Hippocampal formation (tissue), 2 donors: ENCODE measurements at regions not wholly inside any gene's neighbourhood (a gene's known extent, or its start where the extent isn't known, plus 50 kb on each side); places are given as distances from the start of the nearest gene placed in this dataset.

Experiments
- DNase-seq, 2 donors: peaks; one replicate each; lab custom pipeline; 2025; lab: John Stamatoyannopoulos, UW

DNA sequence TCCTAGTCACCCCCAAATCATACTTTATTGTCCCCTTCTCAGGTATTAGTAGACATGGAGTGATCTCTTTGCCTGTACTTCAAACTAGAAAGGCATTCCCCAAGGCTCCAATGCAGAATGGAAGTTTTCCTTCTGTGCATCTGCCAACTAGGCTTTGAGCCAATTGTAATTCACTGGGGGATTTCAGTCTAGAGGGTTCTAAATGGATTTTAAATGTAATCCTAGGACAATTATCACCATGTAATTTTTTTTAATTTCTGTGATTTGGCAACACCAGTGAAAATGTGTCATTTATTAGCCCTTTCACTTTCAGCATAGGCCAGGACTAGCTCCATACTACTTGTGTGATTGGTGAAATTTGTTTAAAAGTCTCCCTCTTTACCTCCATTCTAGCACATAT is 557.6 kb upstream of the MARCKS start:
- no peak for DNase-seq

DNA sequence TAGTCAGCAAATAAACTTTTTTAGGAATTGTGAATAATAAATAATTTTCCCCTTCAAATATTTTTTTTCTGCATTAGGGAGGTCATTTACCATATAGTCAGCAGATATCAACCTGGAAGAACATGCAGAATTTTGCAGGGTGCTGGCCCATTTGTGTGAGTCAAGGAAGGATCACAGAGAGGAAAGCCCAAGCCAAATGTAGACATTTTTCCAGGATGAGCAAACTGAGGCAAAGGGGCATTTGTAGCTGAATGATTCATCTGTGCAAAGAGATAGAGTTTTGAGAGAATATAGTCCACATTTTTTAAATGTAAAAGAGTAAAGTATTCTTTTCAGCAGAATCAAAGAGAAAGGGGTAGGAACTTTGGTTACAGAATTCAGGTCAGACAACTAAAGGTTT is 555.5 kb upstream of the MARCKS start:
- DNase-seq: no peak

DNA sequence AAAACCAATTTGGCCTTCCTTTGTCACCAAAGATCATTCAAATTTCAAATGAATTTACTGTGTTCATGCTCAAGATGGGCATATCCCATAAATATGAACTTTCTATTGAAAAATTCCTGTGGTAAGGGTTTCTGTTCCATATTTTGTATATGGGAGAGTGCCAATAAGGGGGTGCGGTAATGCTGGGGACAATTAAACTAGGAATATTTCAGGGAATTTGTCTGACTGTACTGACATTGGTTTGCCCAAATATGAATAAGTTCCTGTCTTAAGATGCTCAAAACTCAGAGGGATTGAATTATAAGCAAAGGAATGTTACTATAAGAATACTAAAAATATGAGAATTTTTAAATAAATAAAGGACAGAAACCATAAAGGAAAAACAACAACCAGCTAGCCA is 553.0 kb upstream of the MARCKS start:
- DNase-seq: no peak

DNA sequence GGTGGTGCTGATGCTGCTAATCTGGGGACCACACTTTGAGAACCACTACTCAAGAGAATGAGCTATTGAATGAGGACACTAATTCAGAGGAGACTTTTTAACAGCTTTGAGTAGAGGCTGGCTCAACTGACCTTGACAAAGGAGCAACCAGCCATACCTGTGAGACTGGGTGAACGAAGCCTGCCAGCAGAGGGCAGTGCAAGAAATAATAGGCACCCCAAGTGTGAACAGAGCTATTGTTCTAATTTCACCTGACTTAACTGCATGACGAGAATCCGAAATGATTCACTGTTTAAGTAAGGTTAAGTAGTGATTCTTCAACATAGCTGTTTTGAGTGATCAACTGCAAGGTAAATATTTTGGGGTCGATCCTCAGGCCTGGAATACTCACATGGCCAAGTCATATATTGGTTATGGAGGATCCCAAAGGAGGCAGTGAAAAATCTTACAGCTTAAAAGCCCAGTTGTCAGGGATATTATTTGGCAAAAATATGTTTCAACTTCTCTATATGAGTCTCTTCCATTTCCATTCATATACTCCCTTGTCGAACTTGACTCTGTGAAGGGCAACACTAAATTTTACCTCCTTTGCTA is 550.5 kb upstream of the MARCKS start:
- peak in 1 of 2 donors; percentile 7 for DNase-seq

DNA sequence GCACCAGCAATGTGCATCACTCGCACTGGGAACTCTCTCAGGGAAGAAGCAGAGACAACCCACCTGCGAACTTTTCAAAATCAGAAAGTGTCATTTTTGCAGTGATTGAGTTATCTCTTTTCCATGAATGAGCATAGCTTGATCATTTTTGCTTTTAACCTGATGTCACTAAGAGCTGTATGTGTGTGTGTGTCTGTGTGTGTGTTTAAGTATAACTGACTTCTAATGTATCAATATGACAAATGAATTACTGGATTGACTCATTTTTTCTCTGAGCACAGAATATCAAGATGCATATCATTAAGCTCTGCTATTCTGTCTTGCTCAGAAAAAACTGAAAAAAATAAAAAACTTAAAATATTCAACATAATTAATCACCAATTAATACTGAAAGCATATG is 548.9 kb upstream of the MARCKS start:
- DNase-seq: no peak

DNA sequence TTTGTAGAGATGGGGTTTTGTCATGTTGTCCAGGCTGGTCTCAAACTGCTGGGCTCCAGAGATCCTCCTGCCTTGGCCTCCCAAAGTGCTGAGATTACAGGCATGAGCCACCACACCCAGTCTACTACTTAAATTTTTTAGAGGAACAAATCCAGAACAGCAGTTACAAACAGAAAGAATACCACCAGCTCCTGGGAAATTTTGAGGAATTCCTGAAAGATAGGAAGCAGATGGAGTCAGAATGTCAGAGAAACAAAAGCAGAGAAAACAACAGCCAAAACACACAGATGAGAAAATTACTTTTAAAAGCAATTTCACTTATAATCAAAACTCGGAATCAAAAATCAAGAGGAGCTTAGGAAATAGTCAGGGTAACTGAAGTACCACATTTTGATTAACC is 543.3 kb upstream of the MARCKS start:
- no peak for DNase-seq

DNA sequence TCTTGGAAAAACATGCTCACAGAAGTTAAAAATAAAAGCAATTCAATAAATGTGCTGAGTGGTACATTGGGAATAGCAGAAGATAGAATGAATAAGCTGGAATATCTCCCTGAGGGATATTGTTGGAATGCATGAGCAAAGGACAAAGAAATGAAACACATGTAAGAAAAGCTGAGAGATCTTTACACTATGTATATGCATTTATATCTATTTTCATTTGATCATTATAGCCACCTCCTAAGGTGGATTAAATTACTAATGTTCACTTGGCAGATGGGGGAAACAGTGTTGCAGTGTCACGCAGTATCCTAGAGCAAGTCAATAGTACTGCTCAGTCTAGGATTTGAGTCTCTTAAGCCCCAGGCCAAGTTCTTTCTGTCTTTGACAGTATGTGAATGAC is 542.0 kb upstream of the MARCKS start:
- DNase-seq: no peak

DNA sequence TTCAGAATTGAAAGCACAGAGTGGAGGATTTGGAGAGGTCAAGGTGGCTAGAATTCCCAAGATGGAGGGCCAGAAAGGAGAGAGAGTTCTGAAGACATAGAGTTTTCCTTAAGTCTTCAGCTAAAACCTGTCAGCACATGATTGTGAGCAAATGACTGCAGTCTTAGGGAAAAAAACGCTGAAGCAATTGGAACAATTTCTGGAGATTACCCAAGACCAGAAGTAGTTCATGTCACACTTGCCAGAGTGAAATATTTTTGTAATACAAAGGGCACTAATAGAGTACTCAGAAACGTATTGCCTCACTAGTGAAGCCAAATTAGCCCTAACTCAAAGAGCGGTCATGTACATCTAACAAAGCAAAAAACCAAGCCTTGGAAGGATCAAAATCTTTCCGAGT is 541.3 kb upstream of the MARCKS start:
- no peak for DNase-seq

DNA sequence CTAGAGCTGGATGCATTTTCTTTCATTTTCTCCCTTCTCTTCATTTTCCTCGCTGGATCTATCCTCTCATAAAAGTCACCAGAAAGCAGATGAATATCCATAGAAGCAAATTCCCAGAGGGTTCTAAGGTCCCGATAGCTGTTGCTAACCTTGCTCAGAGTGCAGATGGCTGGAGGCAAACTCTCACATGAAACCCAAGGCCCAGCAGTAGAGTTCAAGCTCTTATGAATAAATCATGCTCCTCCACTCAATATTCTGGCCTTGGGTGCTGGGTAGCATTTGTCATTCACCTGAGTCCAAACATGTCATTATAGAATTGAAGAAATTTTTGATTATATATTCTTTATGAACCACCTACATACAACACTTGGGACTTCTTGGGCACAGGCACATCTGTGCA is 539.7 kb upstream of the MARCKS start:
- no peak for DNase-seq

DNA sequence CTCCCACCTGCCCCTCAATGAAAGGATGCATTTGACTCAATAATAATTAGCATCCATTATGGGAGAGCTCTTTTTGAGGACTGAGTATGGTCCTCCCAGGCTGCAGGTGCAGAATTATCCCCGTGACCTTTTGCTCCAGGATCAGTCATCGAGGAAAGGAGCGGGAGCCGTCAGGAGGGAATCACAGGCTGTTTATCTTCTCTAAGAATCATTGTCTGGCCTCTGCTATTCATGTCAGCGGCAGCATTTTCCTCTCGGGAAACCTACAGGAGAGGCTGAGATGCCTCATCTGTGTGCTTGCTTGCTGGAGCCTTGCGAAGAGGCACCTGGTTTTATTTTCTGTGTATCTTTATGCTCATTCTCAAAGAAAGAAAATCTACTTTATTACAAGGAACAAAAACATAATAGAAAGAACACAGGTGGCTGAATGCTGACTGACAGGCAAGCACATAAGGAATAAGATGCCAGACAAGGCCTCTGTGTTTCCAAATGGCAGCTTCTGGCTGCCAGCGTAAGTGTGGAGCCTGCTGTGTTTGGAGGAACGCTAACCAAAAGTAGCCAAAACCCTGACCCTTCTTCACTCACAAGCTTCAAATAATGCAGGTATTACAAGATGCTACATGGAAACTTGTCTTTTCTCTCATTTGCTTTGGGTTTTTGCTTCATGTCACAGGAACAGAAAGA is 539.1 kb upstream of the MARCKS start:
- DNase-seq: peak in 1 of 2 donors; percentile 19

DNA sequence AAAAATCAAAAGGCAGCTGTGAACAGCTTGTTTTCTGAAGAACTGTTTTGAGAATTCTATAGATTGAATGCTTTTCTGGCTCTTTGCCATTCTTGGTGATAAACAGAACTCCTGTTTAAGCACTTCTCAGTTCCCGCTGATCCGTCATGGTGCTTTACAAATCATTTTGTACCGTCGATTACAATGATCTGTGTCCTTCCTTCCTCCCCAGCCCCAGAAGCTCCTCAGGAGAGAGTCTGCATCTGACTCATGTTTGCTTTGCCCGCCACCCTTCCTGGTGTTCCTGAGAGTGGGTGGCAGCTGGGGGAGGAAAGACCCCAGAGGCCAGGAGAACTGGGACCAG is 538.6 kb upstream of the MARCKS start:
- no peak for DNase-seq

DNA sequence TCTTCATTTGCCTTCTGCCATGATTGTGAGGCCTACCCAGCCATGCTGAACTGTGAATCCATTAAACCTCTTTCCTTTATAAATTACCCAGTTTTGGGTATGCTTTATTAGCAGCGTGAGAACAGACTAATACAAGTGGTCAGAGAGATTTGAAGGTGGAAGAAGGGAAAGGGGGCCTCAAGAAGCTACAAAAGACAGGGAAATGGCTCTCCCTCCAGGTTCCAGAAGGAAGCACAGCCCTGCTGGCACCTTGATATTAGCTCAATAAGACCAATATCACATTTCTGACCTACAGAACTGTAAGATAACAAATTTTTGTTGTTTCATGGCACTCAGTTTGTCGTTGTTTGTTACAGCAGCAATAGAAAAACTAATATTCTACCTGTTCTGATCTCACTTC is 536.5 kb upstream of the MARCKS start:
- no peak for DNase-seq

DNA sequence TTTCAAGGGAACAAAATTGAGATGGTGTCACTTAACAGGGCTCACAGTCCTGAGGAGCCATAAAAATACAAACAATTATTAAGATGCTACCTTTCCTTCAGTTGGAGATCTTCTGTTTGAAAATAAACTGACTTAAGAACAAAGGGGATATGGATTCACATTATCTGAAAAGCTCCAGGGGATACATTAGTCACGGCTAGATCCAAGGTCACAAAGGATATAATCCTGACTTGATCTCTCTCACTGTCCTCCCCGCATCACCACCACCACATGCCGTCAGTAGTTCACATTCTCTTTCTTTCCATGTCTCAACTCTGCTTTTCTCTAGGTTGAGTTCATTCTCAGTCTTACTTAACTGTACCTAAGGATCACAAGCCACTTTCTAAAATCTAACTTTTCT is 530.4 kb upstream of the MARCKS start:
- no peak for DNase-seq

DNA sequence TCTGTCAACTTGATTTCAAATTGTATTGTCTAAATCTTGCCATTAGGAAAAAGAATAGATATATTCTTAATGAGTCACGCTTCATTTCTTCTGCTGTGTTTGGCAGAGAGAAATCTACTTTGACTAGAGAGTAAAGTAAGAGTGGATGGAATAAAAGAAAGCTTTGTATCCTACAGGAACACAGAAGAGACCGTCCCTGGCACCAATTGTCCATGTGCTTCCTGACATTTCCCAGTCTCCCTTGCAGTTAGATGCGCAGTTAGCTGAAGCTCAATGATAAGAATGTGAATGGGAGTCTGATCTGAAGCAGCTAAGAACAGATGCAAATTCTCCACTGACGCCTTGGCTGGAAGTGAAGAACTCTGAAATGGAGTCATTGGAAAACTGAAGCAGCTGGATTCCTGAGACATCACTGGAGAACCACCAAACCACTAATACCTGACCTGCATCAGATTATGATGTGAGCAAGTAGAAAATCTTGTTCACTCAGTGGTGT is 528.2 kb upstream of the MARCKS start:
- peak in 1 of 2 donors; percentile 16 for DNase-seq

DNA sequence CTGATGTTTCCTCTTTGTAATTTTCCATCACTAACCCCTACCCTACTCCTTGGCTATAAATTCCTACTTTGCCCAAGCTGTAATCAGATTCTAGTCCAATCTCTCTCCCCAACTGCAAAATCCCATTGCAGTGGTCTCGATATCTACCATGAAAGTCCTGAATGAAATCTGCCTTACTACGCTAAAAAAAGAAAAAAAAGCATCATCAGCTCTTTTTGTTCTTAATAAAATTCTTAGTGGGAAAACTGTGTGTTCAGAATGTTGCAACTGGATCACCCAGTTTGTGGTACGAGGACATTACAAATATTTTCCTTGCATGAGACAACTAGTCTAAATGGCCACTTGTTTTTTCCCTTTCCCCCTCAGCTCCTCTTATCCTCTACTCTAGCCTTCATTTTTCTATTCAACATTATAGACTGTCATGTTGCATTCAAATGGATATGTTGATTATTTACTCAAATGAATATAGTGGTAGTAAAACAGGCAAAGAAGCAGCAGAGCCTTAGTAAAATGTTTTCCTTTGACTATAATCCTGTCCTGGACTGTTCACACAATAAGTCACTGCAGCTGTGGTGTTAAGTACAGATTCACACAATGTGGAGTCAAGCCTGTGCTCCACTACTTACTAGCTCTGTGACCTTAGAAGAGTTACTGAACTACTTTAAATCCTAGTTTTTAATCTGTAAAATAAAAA is 527.1 kb upstream of the MARCKS start:
- no peak for DNase-seq

DNA sequence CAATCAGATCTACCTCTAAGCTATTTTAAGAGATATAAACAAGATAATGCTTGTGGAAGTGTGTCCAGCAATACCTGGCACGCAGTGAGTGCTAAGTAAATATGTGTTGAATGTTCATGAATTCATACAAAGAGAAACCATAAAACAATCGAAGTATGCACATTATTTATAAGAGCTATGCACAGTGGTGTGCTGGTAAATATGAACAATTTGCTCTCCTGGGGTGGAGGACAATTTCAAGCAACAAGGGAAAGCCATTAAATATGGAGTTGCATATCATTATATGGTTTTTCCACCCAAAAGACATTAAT is 526.6 kb upstream of the MARCKS start:
- DNase-seq: no peak

DNA sequence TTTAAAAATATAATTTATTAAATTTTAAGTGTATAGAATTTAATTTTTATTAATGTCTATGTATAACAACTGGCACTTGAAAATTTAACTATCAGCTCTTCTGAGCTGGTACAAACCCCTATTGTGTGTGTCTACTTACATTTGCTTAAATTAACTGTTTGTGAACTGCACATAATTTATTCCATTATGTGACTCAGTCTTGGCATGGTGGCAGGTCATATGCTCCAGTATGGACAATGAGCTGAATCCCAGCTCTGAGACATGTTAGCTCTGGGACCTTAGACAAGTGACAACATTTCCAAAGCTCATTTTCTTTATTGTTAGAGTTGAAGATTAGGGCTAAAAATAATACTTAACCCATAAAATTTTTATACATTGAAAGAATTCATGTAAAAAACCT is 526.1 kb upstream of the MARCKS start:
- no peak for DNase-seq

DNA sequence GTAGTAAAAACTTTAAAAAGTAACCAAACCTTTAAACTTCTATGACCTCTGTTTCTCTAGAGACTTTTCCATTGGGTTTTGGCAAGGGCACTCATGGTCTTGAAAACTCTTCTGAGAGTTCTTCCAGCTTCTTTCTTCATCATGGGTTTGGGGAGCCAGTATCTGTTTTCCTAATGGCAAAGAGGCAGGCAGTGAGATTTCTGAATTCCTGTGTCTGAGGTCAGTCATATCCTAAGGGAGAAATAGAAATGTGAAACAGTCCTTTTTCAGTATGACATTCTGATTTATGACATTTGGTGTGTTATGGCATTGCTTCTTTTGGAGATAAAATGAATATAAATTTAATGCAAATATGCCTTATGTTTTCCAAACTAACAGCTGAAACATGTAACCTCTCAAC is 518.5 kb upstream of the MARCKS start:
- DNase-seq: no peak

DNA sequence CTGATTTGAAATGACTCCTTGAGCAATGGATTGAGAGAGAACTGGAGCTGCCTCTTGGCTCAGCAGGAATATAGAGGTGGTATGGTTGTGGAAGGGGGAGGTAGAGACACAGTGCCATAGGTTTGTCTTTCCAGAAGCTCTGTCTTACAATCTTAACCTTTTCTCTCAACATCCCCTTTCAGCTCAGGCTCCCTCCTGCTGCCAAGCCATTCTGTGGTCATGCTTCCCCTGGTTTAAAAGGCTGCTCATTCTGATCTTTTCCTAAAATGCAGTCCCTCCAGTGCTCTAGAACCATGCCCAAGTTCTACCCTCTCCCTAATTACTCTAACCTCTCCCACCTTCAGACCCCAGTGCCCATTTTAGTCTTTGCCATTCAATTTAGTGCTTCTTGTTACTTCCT is 517.9 kb upstream of the MARCKS start:
- DNase-seq: no peak

DNA sequence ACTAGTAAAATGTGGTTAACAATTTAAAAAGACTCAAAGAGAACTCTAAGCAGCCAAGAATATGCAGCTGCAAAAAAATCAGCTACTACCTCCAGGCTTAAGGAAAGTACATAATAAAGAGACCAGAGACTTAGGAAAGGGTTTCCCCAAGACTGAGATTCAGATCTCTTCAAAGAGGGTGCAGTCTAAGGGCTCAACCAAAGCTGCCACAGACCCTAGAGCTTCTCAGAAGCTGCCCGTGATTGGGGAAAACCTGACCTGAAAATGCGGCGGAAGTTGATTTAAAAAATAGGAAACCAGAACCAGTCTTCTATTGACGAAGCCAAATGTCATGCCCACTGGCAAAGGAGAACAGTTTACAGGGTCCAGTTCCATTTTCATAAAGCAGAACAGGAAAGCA is 516.8 kb upstream of the MARCKS start:
- DNase-seq: no peak

DNA sequence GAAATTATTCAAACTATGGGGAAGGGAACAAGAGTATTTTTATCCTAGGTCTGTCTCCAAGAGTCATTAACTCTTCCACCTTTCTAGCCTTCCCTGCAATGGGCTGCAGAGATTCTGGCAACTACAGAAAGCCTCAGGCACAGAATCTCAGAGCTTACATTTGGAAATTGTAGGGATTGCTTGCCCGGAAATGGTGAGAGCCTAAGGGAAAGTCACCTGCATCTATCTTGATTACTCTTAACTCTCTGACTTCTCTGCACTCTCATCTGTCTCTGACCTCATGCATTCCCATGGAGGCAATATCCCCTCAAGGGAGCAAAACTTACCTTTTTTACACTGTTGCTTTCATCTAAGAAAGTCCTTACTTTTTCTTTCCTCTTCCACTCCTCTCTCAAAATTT is 513.2 kb upstream of the MARCKS start:
- DNase-seq: no peak

DNA sequence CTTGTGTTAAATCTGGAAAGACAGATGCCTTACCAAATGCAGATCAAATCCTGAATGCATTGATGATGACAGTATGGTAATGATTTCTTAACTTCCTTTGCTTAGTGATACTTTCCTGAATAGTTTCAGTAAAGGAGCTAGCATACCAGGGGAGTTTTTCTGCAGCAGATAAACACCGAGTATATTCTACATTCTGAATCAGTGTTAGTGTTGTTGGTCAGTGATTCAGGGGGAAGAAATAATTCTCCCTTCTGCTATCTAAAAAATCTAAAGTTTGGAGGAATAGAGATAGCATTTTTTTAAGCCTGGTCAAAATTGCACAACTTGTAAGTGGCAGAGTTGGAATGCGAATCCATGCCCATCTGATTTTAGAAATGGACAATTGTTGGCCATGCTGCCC is 512.2 kb upstream of the MARCKS start:
- DNase-seq: no peak

DNA sequence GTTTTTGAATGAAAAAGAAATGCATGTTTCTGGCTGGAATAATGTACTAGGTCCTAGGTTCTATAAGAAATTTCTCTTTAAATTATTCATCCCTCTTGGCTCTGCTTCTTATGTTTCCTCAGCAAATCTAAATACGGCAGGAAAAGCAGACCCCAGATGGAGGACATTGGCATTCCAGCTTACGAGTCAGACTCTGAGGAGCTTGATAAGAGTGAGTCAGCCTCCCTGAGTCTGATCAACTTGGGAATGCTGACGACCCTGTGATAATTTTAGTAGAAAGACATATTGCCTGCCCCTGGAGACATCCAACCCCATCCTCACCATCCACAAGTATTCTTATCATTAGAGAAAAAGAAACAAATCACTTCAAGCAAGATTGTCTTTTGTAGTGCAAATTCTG is 509.7 kb upstream of the MARCKS start:
- no peak for DNase-seq

DNA sequence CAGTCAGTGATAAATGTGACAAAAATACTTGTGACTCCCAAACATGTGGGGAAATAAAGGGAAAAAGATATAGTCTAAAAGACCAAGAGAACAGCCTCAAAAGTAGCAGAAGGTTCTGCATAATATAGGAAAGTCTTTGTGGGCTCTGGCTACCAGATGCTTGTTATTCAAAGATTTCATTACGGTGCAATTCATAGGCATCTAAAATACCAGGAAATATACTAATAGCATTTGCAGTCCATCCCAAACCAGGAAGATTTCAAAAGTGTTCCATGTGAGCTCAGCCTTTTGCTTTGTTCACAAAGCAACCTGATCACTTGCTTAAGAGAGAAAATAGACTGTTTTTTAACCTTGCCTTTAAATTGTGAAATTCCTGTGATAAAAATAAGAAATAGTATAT is 506.7 kb upstream of the MARCKS start:
- DNase-seq: no peak
